ENCODE measurements at regions not wholly inside any gene's neighbourhood (a gene's known extent, or its start where the extent isn't known, plus 50 kb on each side); places are given as distances from the start of the nearest gene placed in this dataset.

DNA sequence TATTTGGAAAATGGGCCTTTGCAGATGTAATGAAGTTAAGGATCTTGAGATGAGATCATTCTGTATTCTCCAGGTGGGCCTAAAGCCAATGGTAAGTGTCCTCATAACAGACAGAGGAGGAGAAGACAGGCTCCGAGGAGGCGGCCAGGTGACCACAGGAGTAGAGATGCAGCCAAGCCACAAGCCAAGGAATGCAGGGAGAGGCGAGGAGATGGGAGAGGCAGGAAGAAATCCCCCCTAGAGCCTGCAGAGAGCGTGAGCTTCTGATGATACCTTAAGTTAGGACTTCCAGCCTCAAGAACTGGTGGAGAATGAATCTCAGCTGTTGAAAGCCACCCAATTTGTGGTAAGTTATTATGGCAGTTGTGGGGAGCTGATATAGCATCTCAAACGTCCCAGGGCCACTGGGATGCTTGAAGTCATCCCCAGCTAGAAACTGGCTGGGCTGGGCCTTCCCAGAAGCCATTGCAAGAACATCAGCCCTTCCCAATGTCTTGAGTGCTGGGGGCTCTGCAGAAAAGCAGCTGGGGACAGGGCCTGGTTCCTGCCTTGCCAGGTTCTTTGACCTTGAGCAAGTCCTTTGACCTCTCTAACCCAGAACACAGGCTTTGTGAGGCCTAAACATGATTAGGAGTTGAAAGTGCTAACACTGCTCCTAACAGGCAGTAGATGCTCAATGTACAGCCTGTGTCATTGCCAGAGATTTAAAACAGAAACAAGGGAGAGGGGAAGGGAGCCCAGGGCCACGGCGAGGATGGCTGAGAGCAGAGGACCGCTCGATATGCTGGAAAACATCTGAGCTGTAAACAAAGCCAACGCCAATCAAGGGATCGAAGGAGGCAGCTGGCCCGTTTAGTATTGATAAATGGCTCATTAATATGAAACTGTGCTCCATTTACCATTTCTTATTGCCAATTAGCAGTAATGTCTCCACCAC lies 632.3 kb downstream of the TBC1D22A start:
- no peak for DNase-seq

- no peak for DNase-seq
These were observed 630.7 kb downstream of the TBC1D22A start for GRCh38 chr22:47393191-47393590.

- DNase-seq, result no peak
These were observed 630.3 kb downstream of the TBC1D22A start for GRCh38 chr22:47392729-47393128.

DNA sequence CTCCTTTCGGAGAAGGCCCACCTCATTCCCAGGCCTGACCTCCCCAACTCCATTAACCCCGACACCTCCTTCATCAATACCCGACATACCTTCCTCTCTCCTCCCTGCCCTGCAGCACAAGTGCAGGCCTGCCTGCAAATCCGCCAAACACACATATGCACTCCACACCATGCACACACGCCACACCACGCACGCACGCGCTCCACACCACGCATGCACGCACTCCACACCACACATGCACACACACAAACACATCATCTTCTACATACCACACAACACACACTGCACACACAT lies 629.6 kb downstream of the TBC1D22A start:
- no peak for DNase-seq

DNA sequence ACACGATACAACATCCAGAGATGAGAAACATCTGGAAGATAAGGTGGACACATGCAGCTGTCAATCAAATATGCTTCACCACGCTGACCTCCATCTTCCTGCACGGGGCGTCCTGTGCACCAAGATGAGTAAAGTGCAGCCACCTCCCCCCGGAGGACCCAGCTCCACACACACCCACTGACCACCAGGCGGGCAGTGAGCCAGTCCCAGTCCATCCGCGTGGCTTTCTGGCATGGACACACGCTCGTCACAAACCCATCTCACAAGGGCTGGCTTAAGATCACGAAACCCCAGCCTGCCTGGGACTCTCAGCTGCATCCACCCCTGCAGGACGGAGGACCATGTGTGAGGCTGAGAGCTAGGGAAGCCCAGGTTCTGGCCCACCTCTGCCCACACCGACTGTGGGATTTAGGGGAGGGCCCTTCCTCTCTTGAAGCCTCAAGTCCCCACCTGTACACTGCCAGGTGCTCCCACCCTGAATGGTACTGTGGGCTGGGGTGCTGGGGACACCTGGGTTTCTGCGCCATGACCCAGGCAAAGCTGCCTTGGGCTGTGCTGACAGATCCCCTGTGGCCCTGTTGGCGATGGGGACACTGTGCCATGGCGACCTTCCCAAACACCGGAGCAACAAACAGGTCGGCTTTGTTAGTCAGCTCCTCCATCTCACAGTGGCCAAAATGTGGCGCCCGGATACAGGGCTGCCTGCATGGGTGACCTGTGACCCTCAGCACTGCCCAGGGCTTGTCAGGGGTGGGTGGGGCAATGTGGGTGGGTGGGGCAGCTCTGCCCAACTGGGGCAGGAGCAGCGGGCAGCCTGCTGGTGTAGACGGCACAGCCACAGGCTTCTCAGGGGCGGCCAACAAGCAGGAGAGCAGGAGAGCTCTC lies 629.0 kb downstream of the TBC1D22A start:
- DNase-seq, result no peak

DNA sequence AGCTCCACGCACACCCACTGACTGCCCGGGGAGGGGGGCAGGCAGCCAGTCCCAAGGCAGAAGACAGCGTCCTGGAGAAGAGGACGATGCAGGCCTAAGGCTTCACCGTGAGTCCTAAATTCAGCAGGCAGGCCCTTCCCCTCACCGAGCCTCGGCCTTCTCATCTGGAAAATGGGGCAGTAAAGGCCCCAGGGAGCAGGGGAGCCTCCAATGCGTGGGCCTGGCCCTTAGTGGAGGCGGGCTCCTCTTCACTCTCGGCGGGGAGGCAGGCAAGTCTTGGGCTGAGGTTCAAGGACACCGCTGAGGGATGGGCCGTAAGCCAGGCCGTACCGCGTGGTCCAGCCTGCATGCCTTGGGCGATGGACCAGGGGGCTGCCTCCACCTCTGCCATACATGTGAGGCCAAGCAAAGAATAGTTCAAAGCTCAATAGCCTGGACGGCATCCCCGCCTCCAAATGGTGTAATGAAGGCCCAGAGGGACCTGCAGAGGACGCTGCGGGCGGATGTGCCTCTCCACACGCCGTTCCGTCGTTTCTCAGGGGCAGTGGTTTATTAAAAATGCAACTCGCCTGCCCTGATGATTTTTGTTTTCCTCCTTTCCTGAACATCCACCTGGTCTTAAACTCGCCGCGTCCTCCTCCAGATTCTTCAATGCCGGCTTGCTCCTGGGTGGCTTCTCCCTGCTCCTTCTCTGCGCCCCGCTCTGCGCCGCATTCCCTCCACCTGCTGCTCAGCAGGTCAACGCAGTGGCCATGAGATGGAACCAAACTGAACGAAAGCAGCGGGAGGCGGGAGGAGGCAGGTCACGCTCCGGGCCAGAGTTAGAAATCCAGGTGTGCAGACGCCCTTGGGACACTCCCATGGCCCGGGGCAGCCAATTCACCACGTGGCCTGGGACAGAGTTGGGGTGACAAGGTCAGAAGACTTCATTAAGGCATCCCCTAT lies 627.8 kb downstream of the TBC1D22A start:
- DNase-seq, result no peak

DNA sequence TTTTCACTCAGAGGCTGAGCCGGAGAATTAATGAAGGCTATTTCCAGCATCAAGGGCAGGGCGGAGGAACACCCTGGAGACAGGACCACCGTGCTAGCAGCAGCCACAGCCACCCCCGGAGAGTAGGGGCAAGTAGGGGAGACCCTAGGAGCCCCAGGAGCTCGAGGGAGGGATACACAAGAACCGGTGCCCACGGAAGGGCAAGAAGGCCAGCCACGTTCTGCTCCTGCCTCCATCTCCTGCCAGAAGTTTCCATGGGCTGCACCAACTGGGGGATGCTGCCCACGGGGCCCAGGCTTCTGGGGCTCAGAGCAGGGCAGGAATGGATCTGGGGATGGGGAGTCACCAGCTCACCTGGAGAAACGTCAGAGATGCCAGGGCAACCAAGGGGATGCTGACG lies 626.8 kb downstream of the TBC1D22A start:
- DNase-seq, result no peak

DNA sequence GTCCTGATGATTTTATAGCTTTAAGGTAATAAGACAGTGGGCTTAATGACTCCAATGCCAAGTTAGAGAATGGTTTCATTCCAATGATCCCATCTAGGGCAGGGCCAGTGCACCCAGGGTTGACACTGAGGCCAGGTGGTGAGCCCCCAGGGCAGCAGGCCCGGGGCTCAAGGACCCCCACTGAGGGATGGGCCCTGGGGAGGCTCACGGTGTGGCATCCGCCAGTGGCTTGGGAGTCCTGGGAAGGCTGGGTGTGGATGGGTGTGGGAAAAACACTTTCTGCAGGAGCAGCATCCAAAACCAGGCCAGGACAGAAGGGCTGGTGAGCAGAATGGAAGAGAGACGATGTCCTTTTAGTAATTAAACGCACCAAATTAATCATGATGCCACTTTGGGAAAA lies 626.3 kb downstream of the TBC1D22A start:
- DNase-seq, result no peak

DNA sequence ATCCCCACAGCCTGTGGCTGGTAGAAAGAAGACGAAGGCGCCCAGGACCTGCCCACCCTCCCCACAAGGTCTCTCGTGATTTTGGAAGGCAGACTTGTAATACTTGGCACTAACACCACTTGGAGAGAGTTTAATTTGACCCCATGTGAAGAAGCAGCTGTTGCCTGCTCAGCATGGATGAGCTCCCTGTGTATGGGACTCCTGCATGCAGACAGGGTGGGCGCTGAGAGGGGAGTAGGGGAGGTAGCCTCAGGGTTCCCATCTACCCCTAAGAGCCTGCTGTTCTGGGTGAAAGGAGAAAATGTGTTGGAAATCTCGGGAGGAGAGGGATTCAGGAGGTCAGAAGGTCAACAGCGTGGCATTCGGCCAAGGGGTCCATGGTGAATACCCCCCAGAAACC lies 625.9 kb downstream of the TBC1D22A start:
- no peak for DNase-seq

DNA sequence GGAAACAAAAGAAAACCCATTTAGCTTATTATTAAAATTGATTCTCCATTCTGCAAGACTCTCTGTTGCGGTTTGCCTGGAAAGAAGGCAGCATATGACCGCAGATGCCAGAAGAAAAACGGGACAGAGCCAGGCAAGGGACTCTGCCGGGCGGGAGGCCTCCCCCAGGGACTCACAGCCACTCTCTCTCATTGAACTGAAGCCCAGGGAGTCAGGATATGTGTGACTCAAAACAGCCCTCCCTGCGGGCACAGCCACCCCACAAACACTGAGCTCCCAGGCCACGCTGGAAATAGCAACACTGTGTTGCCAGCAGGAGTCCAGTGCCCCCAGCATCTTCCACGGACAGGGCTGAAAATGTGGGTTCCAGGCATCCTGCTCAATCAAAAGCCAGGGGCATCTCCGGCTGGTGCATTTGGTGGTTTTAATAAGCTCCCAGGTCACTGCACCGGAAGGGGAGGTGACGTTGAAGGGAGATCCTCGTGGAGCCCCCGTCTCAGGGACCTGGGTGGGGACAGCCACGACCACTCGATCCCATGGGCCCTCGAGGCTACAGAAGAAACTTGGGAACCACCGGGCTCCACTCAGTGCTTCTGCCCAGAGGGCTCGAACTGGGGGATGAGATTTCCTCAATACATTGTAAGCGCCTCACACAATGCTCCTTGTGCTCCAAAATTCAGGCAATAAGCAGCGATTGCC lies 624.5 kb downstream of the TBC1D22A start:
- no peak for DNase-seq

- no peak for DNase-seq
These were observed 622.5 kb downstream of the TBC1D22A start for GRCh38 chr22:47384977-47385376.

DNA sequence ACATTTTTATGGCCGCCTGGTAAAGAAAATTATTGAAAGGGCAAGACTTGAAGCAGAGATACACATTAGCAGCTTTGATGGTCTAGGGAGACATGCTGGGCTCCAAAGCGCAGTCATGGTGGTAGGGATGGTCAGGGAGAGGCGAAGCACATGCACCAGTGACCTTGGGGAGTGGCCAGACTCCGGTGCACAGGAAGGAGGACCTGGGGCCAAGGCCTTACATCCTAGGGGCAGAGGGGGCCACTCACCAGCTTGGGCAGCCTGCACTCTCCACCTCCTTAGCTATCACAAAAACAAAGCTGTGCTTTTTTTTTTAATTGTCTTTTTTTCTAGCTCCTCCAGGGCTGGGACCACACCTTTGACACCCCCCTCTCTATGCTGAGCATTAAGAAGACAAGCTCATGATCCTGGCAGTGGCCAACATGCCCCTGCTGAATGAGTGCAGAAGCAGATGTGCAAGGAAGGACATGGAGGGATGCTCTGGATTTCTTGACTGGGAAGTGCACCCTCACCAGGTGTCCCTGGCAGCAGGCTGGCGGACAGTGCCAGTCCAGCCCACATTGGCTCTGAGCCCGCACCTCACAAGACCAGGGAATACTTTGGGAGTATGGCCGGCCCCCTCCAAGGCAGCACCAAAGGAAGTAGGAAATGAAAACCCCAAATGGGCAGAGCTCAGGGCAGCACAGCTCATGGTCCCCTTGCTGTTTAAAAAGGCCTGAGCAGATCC lies 619.9 kb downstream of the TBC1D22A start:
- DNase-seq, result no peak

DNA sequence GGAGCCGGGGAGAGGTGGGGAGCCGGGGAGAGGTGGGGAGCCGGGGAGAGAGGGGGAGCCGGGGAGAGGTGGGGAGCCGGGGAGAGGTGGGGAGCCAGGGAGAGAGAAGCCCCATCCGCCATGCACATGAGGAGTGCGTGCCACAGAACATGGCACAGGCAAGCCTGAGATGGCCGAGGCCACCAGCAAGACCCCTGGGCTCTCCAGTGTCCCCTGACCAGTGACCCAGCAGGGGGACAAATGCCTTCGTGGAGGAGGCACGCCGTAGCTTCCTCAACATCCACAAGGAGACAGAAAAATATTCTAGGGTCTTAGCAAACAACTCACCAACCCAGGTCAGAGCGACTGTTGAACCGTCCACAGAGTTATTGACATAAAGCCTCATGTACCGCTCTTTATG lies 618.8 kb downstream of the TBC1D22A start:
- DNase-seq, result no peak

GRCh38 chr22:47380692-47381091 lies 618.2 kb downstream of the TBC1D22A start:
- no peak for DNase-seq

DNA sequence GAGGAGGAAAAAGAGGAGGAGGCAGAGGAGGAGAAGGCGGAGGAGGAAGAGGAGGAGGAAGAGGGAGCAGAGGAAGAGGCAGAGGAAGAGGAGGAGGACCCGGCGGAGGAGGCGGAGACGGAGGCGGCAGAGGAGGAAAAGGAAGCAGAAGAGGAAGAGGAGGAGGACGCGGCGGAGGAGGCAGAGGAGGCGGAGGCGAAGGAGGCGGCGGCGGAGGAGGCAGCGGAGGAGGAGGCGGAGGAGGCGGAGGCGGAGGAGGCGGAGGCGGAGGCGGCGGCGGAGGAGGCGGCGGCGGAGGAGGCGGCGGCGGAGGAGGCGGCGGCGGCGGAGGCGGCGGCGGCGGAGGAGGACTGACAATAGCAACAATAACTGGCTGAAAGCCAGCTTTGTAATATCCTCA lies 616.6 kb downstream of the TBC1D22A start:
- DNase-seq, result no peak

GRCh38 chr22:47377926-47378560 lies 615.6 kb downstream of the TBC1D22A start:
- no peak for DNase-seq

DNA sequence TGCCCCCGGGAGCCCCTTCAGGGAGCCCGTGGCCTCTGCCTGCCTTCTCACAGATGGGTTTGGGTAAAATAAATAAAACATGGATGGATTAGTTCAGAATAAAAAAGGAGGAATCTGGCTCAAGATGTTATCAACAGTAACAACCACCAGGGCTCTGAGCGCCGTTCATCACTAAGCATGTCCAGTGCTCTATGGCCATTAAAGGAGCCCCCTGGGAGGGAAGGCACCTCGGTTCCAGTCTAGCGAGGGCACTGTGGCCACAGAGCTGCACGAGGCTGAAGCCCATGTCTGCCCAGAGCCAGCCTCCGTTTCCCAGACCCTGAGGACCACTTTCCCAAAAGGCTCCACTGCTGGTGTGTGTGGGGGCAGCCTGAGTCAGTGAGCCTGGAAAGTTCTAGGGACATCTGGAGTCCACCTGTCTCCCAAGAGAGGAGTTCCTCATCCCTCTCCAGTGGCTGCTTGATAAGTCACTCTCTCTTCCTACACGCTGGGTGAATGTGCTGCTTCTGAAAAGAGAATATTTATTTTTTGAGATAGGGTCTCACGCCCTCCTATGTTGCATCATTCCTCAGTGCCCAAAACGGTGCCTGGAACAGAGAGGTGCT lies 614.6 kb downstream of the TBC1D22A start:
- no peak for DNase-seq

DNA sequence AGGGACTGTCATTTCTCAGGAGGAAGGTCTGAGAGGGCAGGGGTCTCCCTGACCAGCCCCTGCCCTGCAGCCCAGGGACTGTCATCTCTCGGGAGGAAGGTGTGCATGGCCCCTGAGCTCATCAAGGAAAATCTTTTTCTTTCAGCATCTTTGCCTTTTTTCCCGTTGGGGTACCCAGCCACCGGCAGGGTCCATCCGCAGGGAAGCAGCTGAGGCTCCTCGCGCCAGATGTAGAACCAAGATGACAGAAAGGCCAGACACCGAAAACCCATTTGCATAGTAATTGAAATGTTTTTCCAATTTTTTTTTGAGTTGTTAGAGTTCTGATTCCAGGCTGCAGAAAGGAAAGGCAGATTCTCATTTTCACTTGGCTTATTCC lies 613.9 kb downstream of the TBC1D22A start:
- no peak for DNase-seq

DNA sequence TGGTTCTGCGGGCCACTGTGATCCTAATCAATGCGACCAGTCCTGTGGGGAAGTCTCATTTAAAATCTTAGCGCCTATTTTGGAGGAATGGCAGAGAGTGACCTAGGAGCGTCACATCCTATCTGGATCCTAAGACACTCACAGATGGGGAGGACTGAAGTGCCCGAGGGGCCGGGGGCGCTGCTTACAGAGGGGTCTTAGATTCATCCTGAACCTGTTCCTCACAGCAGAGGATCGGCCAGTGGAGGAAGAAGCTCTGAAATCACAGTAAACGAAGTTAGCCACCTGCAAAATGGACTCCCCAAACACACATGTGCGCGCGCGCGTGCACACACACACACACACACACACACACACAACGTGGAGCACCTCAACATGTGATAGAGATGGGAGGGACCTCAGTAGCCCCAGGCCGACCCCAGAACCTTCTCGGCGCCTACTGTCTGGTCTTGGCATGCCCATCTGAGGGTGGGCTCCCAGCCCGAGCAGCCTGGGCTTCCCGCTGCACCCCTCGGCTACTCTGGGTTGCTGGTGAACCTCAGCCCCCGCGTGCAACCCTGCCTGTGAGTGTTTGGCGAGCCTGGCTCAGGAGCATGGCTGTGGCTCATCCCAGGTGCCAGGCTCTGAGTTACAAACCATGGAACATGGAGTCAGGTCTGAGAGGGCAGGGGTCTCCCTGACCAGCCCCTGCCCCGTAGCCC lies 613.3 kb downstream of the TBC1D22A start:
- no peak for DNase-seq
